ENCODE measurements at regions not wholly inside any gene's neighbourhood (a gene's known extent, or its start where the extent isn't known, plus 50 kb on each side); places are given as distances from the start of the nearest gene placed in this dataset.
"Not testable (repeated sequence)": the region's sequence is repeated elsewhere in the genome, so short reads cannot be mapped to it uniquely, and the experiment has no call there.

DNA sequence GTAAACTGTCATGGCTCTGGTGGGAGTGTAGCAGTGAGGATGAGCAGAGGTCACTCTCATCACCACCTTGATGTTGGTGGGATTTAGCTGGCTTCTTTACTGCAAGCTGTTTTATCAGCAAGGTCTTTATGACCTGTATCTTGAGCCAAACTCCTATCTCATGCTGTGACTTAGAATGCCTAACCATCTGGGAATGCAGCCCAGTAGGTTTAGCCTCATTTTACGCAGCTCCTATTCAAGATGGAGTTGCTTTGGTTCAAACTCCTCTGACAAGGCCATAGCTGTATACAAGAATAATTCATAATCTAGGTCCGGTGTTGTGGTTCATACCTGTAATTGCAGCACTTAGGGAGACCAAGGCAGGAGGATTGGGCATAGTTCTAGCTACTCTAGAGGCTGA, 85.1 kb downstream of the ARRDC3 start:
- H4K20me1 ChIP-seq (ENCODE audit: insufficient read depth, low read length), result no peaks in the 10 kb centered on the region
- no peaks in the 10 kb centered on the region for H3K9me3 ChIP-seq (ENCODE audit: low read length)
- H3K79me2 ChIP-seq (ENCODE audit: insufficient read depth, low read length), result no peaks in the 10 kb centered on the region
- H3K4me2 ChIP-seq (ENCODE audit: low read length), result no peak overlapping the region
- TF ChIP-seq, protein P1, sequence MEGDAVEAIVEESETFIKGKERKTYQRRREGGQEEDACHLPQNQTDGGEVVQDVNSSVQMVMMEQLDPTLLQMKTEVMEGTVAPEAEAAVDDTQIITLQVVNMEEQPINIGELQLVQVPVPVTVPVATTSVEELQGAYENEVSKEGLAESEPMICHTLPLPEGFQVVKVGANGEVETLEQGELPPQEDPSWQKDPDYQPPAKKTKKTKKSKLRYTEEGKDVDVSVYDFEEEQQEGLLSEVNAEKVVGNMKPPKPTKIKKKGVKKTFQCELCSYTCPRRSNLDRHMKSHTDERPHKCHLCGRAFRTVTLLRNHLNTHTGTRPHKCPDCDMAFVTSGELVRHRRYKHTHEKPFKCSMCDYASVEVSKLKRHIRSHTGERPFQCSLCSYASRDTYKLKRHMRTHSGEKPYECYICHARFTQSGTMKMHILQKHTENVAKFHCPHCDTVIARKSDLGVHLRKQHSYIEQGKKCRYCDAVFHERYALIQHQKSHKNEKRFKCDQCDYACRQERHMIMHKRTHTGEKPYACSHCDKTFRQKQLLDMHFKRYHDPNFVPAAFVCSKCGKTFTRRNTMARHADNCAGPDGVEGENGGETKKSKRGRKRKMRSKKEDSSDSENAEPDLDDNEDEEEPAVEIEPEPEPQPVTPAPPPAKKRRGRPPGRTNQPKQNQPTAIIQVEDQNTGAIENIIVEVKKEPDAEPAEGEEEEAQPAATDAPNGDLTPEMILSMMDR (IDR thresholded peaks at IDR 0.05; ENCODE audit: low read length), result no peak
- no peak for TF ChIP-seq EZH2 (IDR thresholded peaks at IDR 0.05; ENCODE audit: borderline replicate concordance, low read length)
- H3K4me3 ChIP-seq (ENCODE audit: low read depth, low read length, poor library complexity, severe bottlenecking), result no peak overlapping the region
- H3F3A ChIP-seq (ENCODE audit: insufficient read depth, low read length), result no peaks in the 10 kb centered on the region
- H3K9me2 ChIP-seq (ENCODE audit: low read depth, low read length), result no peaks in the 10 kb centered on the region
- no peaks in the 10 kb centered on the region for H3K27me3 ChIP-seq (ENCODE audit: insufficient read depth, low read length)
- peaks cover 13% of the 10 kb centered on the region for H3K4me1 ChIP-seq (ENCODE audit: insufficient read depth, low read length, severe bottlenecking)
- no peak overlapping the region for H3K9ac ChIP-seq (ENCODE audit: low read length)
- no peak overlapping the region for H2AFZ ChIP-seq (ENCODE audit: low read length)
- H3K27ac ChIP-seq (ENCODE audit: low read depth, low read length, poor library complexity, severe bottlenecking), result no peak overlapping the region
- no peaks in the 10 kb centered on the region for H3K36me3 ChIP-seq (ENCODE audit: insufficient read depth, low read length)

DNA sequence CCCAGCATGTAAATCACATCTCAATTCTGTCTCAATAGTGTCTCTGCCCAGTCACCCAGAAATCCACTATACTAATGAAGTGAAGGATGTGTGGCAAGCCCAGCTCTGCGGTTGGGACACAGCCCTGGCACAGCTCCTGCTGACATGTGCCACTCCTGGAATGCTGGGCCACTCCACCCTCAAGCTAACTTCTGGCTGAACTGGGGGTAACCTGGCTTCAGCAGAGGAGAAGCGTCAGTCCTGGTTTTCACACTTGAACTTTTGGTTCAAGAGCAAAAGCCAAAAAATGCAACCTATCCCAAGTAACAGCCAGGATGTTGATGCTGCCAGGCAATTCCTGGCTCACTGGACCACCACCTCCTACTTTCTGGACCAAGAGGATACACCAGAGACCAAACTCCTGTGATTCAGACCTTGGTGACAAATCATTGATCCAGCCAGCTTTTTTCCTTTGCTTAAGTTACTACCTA, 86.4 kb downstream of the ARRDC3 start:
- no peaks in the 10 kb centered on the region for H4K20me1 ChIP-seq (ENCODE audit: insufficient read depth, low read length)
- no peak for TF ChIP-seq EZH2 (IDR thresholded peaks at IDR 0.05; ENCODE audit: borderline replicate concordance, low read length)
- TF ChIP-seq, protein P1 (IDR thresholded peaks at IDR 0.05; ENCODE audit: low read length), result no peak
- H3F3A ChIP-seq (ENCODE audit: insufficient read depth, low read length), result no peaks in the 10 kb centered on the region
- H3K9me3 ChIP-seq (ENCODE audit: low read length), result no peaks in the 10 kb centered on the region
- no peaks in the 10 kb centered on the region for H3K79me2 ChIP-seq (ENCODE audit: insufficient read depth, low read length)
- no peak overlapping the region for H3K27ac ChIP-seq (ENCODE audit: low read depth, low read length, poor library complexity, severe bottlenecking)
- H3K36me3 ChIP-seq (ENCODE audit: insufficient read depth, low read length), result no peaks in the 10 kb centered on the region
- H3K4me3 ChIP-seq (ENCODE audit: low read depth, low read length, poor library complexity, severe bottlenecking), result no peak overlapping the region
- H3K4me1 ChIP-seq (ENCODE audit: insufficient read depth, low read length, severe bottlenecking), result peaks cover 12% of the 10 kb centered on the region
- H3K27me3 ChIP-seq (ENCODE audit: insufficient read depth, low read length), result no peaks in the 10 kb centered on the region
- no peak overlapping the region for H3K9ac ChIP-seq (ENCODE audit: low read length)
- no peak overlapping the region for H2AFZ ChIP-seq (ENCODE audit: low read length)
- no peak overlapping the region for H3K4me2 ChIP-seq (ENCODE audit: low read length)
- no peaks in the 10 kb centered on the region for H3K9me2 ChIP-seq (ENCODE audit: low read depth, low read length)

DNA sequence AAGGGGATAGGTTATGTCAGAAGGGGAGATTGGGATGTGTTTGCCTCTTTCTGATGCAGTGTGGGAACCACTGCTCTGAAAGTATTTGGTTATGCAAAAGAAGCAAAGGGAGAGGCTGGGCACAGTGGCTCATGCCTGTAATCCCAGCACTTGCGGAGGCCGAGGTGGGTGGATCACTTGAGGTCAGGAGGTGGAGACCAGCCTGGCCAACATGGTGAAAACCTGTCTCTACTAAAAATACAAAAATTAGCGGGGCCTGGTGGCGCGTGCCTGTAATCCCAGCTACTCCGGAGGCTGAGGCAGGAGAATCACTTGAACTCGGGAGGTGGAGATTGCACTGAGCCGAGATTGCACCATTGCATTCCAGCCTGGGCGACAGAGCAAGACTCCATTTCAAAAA, 87.0 kb downstream of the ARRDC3 start:
- not testable (repeated sequence) for H3K4me2 ChIP-seq (ENCODE audit: low read length); H3K79me2 ChIP-seq (ENCODE audit: insufficient read depth, low read length); H3K36me3 ChIP-seq (ENCODE audit: insufficient read depth, low read length); H3K4me3 ChIP-seq (ENCODE audit: low read depth, low read length, poor library complexity, severe bottlenecking); H3K27ac ChIP-seq (ENCODE audit: low read depth, low read length, poor library complexity, severe bottlenecking); H4K20me1 ChIP-seq (ENCODE audit: insufficient read depth, low read length); H3K27me3 ChIP-seq (ENCODE audit: insufficient read depth, low read length); H3K9ac ChIP-seq (ENCODE audit: low read length); H3K9me3 ChIP-seq (ENCODE audit: low read length); H3K9me2 ChIP-seq (ENCODE audit: low read depth, low read length); H3F3A ChIP-seq (ENCODE audit: insufficient read depth, low read length); H2AFZ ChIP-seq (ENCODE audit: low read length)
- H3K4me1 ChIP-seq (ENCODE audit: insufficient read depth, low read length, severe bottlenecking), result peaks cover 12% of the 10 kb centered on the region

DNA sequence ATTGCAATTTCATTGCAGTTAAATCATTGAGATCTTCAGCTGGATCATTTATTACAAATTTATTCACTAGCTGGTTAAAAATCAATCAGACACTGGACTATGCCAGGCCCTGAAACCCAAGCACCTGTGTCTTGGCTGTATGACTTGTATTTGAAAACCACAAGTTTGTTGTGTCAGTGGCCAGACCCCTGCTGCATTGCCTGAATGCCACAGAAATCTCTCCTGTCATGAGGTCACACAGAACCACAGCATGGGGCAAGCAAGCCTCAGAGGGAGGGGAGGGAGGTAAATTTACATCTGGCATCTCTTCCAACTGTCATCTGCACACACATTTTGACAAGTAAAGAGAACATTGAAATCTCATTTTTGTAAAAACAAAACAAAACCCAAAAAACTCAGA, 90.0 kb downstream of the ARRDC3 start:
- Histone ChIP-seq H2AFZ (ENCODE audit: low read length) (no peak overlapping the region), H3K27ac (ENCODE audit: low read depth, low read length, poor library complexity, severe bottlenecking) (no peak overlapping the region), H3K4me2 (ENCODE audit: low read length) (no peak overlapping the region), H3K9me3 (ENCODE audit: low read length) (no peaks in the 10 kb centered on the region), H3K4me3 (ENCODE audit: low read depth, low read length, poor library complexity, severe bottlenecking) (no peak overlapping the region), H3F3A (ENCODE audit: insufficient read depth, low read length) (no peaks in the 10 kb centered on the region), H4K20me1 (ENCODE audit: insufficient read depth, low read length) (no peaks in the 10 kb centered on the region), H3K9me2 (ENCODE audit: low read depth, low read length) (no peaks in the 10 kb centered on the region), H3K27me3 (ENCODE audit: insufficient read depth, low read length) (no peaks in the 10 kb centered on the region), H3K36me3 (ENCODE audit: insufficient read depth, low read length) (no peaks in the 10 kb centered on the region), H3K9ac (ENCODE audit: low read length) (no peak overlapping the region), H3K79me2 (ENCODE audit: insufficient read depth, low read length) (no peaks in the 10 kb centered on the region), H3K4me1 (ENCODE audit: insufficient read depth, low read length, severe bottlenecking) (peaks cover 12% of the 10 kb centered on the region)
- TF ChIP-seq, protein P1 (IDR thresholded peaks at IDR 0.05; ENCODE audit: low read length), result no peak
- TF ChIP-seq EZH2 (IDR thresholded peaks at IDR 0.05; ENCODE audit: borderline replicate concordance, low read length), result no peak

Measured in OCI-LY1 (cell line).